NCI-H2107 treated with DMSO at 0.1 percent for 48 hours (cell line): ENCODE measurements at regions not wholly inside any gene's neighbourhood (a gene's known extent, or its start where the extent isn't known, plus 50 kb on each side); places are given as distances from the start of the nearest gene placed in this dataset.

Experiments used
- DNase-seq: peaks from one replicate; lab custom pipeline; 2025; ENCODE audit not compliant: unreplicated experiment; lab: John Stamatoyannopoulos, UW

GRCh38 chr1:68293609-68294366 is 61.5 kb upstream of the WLS start:
- no peak for DNase-seq

DNA sequence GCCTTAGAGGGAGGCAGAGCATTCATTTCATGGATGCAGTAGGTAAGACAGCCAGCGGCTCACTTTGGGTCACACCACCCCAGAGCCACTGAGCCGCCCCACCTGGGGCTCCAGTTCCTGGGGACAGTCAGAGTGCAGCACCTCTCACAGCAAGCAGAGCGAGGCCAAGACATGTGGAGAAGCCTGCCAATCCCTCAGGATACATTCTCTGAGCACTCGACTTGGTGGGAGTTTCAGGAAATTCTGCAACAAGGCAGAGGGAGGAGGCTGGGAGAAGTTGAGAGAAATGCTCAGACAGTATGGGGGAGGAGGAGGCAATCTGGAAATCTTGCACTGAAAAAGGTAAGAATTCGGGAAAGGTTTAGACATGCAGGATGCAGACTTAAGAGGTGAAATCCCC is 60.8 kb upstream of the WLS start:
- no peak for DNase-seq

- DNase-seq, result no peak
These were observed 59.5 kb upstream of the WLS start for GRCh38 chr1:68291688-68292384.

GRCh38 chr1:68287241-68287640 is 54.9 kb upstream of the WLS start:
- DNase-seq, result no peak

DNA sequence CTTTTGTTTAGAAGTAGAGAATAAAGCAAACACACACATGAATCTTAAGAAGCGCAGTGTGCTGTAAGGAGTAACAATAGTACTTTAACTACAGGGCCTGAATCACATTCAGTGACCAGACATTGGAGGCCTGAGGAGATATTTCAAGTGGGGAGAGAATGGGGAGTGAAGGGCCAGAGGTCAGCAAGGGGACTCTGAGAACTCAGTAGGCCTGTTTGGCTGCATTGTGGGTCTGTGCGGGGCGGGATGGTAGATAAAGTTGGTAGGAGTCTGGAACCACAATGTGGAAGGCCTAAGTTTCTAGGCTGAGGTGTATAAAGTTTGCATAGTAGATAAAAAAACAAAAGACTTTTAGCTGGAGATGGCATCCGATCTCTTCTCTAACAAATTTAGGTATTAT is 52.7 kb upstream of the WLS start:
- no peak for DNase-seq

DNA sequence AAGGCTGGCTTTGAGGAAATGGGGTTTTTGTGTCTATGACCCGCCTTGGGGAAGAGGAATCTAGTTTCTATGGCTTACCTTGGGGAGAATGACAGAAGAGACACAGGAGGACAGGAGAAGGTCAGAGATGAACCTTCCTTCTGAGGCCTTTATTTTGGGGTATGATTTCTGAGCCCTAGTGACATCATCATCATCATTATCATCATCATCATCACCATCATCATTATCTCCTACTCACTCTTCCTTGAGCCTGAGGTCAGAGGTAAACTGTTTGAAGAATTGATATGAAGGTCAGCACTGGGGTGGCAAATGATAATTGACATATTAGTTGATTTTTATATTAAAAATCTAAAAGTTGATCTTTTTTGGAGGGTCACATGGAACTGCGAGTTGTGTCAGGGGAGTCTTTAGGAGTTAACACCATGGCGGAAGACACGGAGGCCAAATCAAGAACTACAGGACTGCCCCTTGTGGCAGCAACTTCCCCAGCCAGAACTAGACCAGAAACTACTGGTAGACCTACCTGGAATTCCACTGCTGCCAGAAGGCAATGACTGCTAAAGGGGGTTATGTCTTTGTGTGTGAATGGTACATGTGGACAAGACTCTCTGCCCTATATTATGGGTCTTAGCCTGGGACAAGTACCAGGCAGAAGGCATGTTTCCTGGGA is 49.8 kb upstream of the WLS start:
- no peak for DNase-seq
